Nephron progenitor cell (in vitro differentiated cells): ENCODE measurements at regions not wholly inside any gene's neighbourhood (a gene's known extent, or its start where the extent isn't known, plus 50 kb on each side); places are given as distances from the start of the nearest gene placed in this dataset.

Experiments used
- DNase-seq: peaks from one replicate; pipeline ENCODE4 v3.0.0; 2021
- H3K27ac Mint-ChIP-seq: 2 replicates; pipeline ENCODE4 v1.8.0; 2021; ENCODE audit warnings: mild to moderate bottlenecking, moderate library complexity, mixed read lengths
- H3K27me3 Mint-ChIP-seq: 2 replicates; pipeline ENCODE4 v1.8.0; 2021; ENCODE audit warnings: mild to moderate bottlenecking, low read depth, mixed read lengths; ENCODE audit not compliant: poor library complexity
- H3K36me3 Mint-ChIP-seq: 2 replicates; pipeline ENCODE4 v1.8.0; 2021; ENCODE audit warnings: low read depth, mixed read lengths
- H3K4me1 Mint-ChIP-seq: 2 replicates; pipeline ENCODE4 v1.8.0; 2021; ENCODE audit warnings: mixed read lengths
- H3K4me3 Mint-ChIP-seq: 2 replicates; pipeline ENCODE4 v1.8.0; 2021; ENCODE audit warnings: mild to moderate bottlenecking, moderate library complexity, mixed read lengths
- H3K9me3 Mint-ChIP-seq: 2 replicates; pipeline ENCODE4 v1.8.0; 2021; ENCODE audit warnings: mild to moderate bottlenecking, moderate library complexity, mixed read lengths
- TF ChIP-seq, protein P1 (sequence below): fragments of 200-600 bp; sonication (generic); IDR thresholded peaks from 2 replicates; pipeline ENCODE4 v1.5.0; 2021; ENCODE audit warnings: antibody characterized with exemption

DNA sequence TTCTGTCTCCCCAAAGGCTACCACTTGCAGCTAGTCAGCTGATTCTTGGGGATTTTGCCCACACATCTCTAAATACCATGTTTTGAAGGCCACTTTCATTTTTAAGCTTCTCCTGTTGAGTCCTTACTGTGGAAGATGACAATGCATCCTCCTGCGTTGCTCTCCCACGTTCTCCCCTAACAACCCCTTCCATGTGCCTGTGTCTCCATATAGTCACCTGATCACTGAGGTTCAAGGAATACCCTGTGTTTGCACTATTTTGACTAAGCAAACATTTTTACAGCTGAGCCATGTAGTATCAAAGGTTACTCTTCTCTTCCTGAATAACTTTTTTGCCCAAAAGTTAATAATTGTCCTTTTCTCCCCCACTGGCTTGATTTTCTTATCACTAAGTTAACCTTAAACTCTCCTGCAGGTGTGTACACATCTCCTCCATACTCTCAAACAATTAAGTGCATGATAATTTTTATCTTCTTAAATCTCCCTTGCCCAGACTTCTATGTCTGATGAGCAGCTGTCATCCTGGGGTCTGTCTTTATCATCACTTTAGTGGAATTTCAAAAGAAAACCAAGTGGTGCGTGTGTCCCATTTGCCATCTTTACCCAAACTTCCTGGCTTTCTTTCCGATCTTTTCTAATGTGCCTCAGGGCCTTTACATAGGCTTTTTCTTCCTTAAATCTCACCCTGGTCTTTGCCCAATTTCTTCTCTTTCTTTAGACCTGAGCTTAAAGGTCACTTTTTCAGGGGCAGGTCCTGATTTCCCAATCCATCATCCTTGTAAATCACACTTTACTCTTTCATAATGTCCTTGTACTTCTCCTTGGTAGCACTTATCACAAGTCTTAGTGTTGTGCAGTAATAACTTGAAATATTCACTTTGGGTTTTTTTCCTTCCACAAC is 85.2 kb upstream of the SPATS2L start:
- peak overlapping the region; percentile 68 for H3K27ac Mint-ChIP-seq
- no peaks in the 10 kb centered on the region for H3K9me3 Mint-ChIP-seq
- TF ChIP-seq, protein P1, sequence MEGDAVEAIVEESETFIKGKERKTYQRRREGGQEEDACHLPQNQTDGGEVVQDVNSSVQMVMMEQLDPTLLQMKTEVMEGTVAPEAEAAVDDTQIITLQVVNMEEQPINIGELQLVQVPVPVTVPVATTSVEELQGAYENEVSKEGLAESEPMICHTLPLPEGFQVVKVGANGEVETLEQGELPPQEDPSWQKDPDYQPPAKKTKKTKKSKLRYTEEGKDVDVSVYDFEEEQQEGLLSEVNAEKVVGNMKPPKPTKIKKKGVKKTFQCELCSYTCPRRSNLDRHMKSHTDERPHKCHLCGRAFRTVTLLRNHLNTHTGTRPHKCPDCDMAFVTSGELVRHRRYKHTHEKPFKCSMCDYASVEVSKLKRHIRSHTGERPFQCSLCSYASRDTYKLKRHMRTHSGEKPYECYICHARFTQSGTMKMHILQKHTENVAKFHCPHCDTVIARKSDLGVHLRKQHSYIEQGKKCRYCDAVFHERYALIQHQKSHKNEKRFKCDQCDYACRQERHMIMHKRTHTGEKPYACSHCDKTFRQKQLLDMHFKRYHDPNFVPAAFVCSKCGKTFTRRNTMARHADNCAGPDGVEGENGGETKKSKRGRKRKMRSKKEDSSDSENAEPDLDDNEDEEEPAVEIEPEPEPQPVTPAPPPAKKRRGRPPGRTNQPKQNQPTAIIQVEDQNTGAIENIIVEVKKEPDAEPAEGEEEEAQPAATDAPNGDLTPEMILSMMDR = no peak
- peak overlapping the region; percentile 45 for H3K4me3 Mint-ChIP-seq
- H3K36me3 Mint-ChIP-seq = no peaks in the 10 kb centered on the region
- DNase-seq = no peak
- H3K27me3 Mint-ChIP-seq = no peaks in the 10 kb centered on the region
- peaks cover 30% of the 10 kb centered on the region for H3K4me1 Mint-ChIP-seq

GRCh38 chr2:200222791-200223190 is 83.7 kb upstream of the SPATS2L start:
- Mint-ChIP-seq H3K27me3 (no peaks in the 10 kb centered on the region), H3K9me3 (no peaks in the 10 kb centered on the region), H3K4me1 (peaks cover 30% of the 10 kb centered on the region), H3K27ac (no peak overlapping the region), H3K4me3 (no peak overlapping the region), H3K36me3 (no peaks in the 10 kb centered on the region)
- DNase-seq = no peak
- TF ChIP-seq, protein P1 = no peak

DNA sequence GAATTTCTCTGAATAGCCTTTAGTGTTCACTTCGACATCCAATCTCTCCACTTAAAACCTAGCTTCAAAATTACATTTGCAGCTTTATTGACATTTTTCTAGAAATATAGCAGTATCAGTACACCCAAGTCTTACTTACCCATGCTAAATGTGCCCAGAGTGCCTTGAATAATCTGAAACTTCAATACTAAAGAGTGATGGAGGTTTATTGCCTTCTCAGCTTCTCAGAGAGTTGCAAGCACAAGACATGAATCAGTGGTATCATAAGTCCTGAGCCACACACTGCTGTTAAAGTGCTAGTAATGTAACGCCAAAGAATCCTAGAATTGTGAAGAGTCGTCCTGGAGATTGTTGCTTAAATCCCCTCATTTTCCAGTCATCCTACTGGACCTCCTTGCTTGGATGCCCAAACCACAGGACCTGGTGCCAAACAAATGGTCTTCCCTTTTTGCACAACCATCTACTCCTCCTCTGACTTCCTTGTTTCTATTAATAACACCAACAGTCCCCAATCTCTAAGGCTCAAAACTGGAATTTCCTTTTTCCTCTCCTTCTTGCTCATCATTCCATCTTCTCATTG is 83.2 kb upstream of the SPATS2L start:
- H3K4me1 Mint-ChIP-seq = peaks cover 30% of the 10 kb centered on the region
- DNase-seq = no peak
- H3K36me3 Mint-ChIP-seq = no peaks in the 10 kb centered on the region
- TF ChIP-seq, protein P1 = no peak
- no peaks in the 10 kb centered on the region for H3K27me3 Mint-ChIP-seq
- H3K27ac Mint-ChIP-seq = no peak overlapping the region
- no peak overlapping the region for H3K4me3 Mint-ChIP-seq
- H3K9me3 Mint-ChIP-seq = no peaks in the 10 kb centered on the region

DNA sequence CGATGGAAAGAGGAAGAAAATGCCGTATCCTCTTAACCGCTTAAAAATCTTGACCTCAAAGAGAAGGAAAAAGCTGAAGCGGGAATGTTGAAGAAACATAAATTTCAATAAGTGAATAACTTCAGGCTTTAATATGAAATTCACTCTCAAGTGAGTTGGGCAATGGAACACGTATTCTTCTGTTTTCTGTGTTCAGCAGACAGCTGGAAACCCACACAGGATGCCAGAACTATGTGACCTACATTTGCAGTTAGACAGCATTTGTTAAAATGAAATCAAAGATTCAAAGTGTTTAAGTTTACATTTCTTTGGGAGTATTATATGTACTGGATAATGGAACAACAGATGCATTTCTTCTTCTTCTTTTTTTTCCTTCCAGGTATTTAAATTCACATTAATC is 80.5 kb upstream of the SPATS2L start:
- H3K4me1 Mint-ChIP-seq = peaks cover 7% of the 10 kb centered on the region
- no peak for DNase-seq
- H3K36me3 Mint-ChIP-seq = no peaks in the 10 kb centered on the region
- no peaks in the 10 kb centered on the region for H3K27me3 Mint-ChIP-seq
- no peaks in the 10 kb centered on the region for H3K9me3 Mint-ChIP-seq
- H3K4me3 Mint-ChIP-seq = no peak overlapping the region
- no peak overlapping the region for H3K27ac Mint-ChIP-seq
- TF ChIP-seq, protein P1 = no peak

DNA sequence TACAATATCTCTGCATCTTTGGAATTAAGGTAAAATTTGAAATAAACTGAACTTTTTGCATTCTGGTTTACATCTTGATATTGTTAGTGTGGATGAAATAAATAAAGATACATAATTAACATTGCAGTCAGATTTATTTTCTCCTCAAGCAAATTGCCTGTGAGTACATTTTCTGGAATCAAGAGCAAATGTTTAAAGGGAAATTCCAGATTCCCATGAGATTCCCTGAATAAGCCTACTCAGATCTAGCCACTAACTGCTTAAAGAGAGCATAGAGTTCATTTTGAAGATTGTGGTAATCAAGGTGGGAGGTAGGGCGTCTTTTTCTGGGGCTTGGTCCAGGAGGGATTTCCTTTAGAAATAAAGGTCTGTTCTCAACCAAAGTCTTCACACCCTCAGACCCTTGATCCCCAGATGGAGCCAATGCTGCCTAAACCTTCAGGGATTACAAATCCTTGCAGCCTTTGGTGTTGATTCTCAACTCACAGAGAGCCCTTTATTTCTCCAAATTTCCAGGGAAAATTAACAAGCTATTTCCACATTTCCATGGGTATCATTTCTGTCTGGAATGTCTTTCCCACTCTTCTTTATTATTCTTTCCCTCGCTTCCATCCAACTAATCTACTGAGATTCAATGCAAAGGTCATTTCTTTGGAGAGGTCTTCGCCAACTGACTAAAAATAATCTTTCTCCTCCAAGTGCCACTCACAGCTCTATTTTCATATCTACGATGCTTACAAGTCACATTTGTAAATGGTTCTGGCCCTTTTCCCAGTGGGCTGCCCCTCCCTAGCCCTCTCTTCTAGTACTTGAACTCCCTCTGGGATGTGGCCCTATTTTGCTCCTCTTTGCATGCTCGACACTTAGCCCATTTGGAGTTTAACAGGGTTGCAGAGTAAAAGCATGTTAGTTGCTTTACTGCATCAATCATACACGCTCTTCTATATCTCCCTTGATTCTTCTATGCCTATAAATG is 79.8 kb upstream of the SPATS2L start:
- peaks cover under 1% of the 10 kb centered on the region for H3K27me3 Mint-ChIP-seq
- DNase-seq = no peak
- TF ChIP-seq, protein P1 = no peak
- H3K9me3 Mint-ChIP-seq = peaks cover 4% of the 10 kb centered on the region
- H3K4me3 Mint-ChIP-seq = no peak overlapping the region
- no peaks in the 10 kb centered on the region for H3K4me1 Mint-ChIP-seq
- H3K36me3 Mint-ChIP-seq = no peaks in the 10 kb centered on the region
- no peak overlapping the region for H3K27ac Mint-ChIP-seq
